ENCODE measurements at regions not wholly inside any gene's neighbourhood (a gene's known extent, or its start where the extent isn't known, plus 50 kb on each side); places are given as distances from the start of the nearest gene placed in this dataset.
"Not testable (repeated sequence)": the region's sequence is repeated elsewhere in the genome, so short reads cannot be mapped to it uniquely, and the experiment has no call there.

DNA sequence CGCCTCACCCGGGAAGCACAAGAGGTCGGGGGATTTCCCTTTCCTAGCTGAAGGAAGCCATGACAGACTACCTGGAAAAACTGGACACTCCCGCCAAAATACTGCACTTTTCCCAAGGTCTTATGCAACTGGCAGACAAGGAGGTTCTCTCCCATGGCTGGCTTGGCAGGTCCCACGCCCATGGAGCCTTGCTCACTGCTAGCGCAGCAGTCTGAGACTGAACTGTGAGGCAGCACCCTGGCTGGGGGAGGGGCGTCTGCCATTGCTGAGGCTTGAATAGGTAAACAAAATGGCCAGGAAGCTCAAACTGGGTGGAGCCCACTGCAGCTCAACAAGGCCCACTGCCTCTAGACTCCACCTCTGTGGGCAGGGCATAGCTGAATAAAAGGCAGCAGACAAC, 92.1 kb downstream of the C4BPA start:
- DNase-seq (ENCODE audit: low spot score); H3K27ac ChIP-seq; POLR2A ChIA-PET (ENCODE audit: low non-redundant PET): not testable (repeated sequence)
- CTCF ChIA-PET = interaction anchor here (0.8 kb wide), 1 partner anchor 14 kb away, joined by 3 read pairs; no protein-coding TSS in a partner anchor

- CTCF ChIA-PET = interaction anchor here (1.1 kb wide), 1 partner anchor 204 kb away, joined by 3 read pairs; no protein-coding TSS in a partner anchor
- H3K27ac ChIP-seq; DNase-seq (ENCODE audit: low spot score); POLR2A ChIA-PET (ENCODE audit: low non-redundant PET): not testable (repeated sequence)
Observed at GRCh38 chr1:207201534-207201933, 97.5 kb downstream of the C4BPA start.

DNA sequence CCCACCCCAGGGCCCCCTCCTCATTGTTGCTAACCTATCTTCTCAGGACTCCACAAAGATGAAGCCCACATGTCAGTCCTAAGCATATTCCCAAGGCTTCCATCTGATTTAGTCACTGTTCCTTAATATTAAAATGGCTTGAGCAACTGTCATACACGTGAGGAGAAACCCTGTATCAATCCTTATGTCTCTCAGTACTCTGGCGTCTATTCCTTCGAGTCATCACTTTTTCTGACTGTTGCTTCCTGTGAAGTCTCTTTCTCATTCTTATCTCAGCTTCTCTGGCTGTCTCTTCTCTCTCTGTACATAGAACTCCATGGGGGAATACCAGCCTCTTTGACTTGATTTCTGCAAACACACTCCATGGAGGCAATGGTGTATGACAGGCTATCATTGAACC, 98.4 kb downstream of the C4BPA start:
- no peak for DNase-seq (ENCODE audit: low spot score)
- POLR2A ChIA-PET (ENCODE audit: low non-redundant PET) = no interaction called here
- TF ChIP-seq CTCF (conservative IDR thresholded peaks at IDR 0.05; ENCODE audit: low read depth) = no peak
- no peak overlapping the region for H3K27ac ChIP-seq
- CTCF ChIA-PET = interaction anchor here (0.6 kb wide), 1 partner anchor 1420 kb away, joined by 3 read pairs; no protein-coding TSS in a partner anchor

DNA sequence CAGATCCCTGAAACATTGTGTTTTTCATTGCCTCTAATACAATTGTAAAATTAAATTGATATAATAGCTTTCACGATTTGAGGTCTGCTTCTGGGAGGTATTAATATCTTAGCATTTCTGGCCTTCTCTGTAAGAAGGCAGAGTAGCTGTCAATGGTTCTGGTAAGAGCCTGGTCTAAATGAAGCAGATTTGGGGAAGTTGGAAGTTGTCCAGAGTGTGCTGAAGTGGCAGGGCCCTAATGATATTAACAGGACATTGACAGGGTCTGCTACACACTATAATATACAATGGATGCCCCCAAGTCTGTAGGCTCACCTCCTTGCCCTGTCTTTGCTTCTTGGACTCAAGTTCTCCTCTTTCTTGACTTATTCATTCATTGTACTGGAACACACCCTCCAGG, 99.5 kb downstream of the C4BPA start:
- TF ChIP-seq CTCF (conservative IDR thresholded peaks at IDR 0.05; ENCODE audit: low read depth) = no peak
- CTCF ChIA-PET = no interaction called here
- no peak overlapping the region for H3K27ac ChIP-seq
- no peak for DNase-seq (ENCODE audit: low spot score)
- POLR2A ChIA-PET (ENCODE audit: low non-redundant PET) = no interaction called here

GRCh38 chr1:207205614-207206061, 101.6 kb downstream of the C4BPA start:
- DNase-seq (ENCODE audit: low spot score) = no peak
- no peak for TF ChIP-seq CTCF (conservative IDR thresholded peaks at IDR 0.05; ENCODE audit: low read depth)
- POLR2A ChIA-PET (ENCODE audit: low non-redundant PET) = no interaction called here
- H3K27ac ChIP-seq = no peak overlapping the region
- CTCF ChIA-PET = interaction anchor here (0.7 kb wide), 1 partner anchor 226 kb away, joined by 3 read pairs; no protein-coding TSS in a partner anchor

DNA sequence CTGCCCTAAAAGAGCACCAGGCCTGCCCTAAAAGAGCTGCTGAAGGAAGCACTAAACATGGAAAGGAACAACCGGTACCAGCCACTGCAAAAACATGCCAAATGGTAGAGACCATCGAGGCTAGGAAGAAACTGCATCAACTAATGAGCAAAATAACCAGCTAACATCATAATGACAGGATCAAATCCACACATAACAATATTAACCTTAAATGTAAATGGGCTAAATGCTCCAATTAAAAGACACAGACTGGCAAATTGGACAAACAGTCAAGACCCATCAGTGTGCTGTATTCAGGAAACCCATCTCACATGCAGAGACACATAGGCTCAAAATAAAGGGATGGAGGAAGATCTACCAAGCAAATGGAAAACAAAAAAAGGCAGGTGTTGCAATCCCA, 104.7 kb downstream of the C4BPA start:
- CTCF ChIA-PET; POLR2A ChIA-PET (ENCODE audit: low non-redundant PET); DNase-seq (ENCODE audit: low spot score); H3K27ac ChIP-seq: not testable (repeated sequence)

DNA sequence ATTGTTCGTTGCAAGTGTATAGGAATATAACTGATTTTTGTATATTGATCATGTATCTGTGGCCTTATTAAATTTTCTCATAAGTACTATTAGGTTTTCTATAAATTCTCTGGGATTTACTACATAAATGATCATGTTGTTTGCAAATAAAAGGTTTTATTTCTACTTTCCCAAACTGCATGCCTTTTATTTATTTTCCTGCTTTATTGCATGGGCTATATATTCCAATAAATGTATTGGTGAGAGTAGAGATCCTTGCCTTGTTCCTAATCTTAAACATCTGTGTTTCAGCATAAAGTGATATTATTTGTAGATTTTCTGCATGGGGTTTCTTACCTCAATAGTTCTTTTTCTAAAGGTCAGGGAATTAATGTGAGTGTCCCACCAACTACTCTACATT, 107.0 kb upstream of the CD55 start:
- POLR2A ChIA-PET (ENCODE audit: low non-redundant PET) = no interaction called here
- TF ChIP-seq CTCF (conservative IDR thresholded peaks at IDR 0.05; ENCODE audit: low read depth) = no peak

GRCh38 chr1:207217778-207218511, 103.5 kb upstream of the CD55 start:
- no peak for TF ChIP-seq CTCF (conservative IDR thresholded peaks at IDR 0.05; ENCODE audit: low read depth)
- CTCF ChIA-PET = no interaction called here
- DNase-seq (ENCODE audit: low spot score) = no peak
- no peak overlapping the region for H3K27ac ChIP-seq
- POLR2A ChIA-PET (ENCODE audit: low non-redundant PET) = no interaction called here

More for the DNA sequence above, 107.0 kb upstream of the CD55 start:
- no peak overlapping the region for H3K27ac ChIP-seq
- CTCF ChIA-PET = no interaction called here
- DNase-seq (ENCODE audit: low spot score) = no peak
